ENCODE measurements at regions not wholly inside any gene's neighbourhood (a gene's known extent, or its start where the extent isn't known, plus 50 kb on each side); places are given as distances from the start of the nearest gene placed in this dataset.

- TF ChIP-seq FOS (IDR thresholded peaks at IDR 0.05; ENCODE audit: borderline replicate concordance, insufficient read depth, low read length), result no peak
- TF ChIP-seq MAX (IDR thresholded peaks at IDR 0.05; ENCODE audit: insufficient read depth, insufficient read length), result no peak
- TF ChIP-seq EZH2 (IDR thresholded peaks at IDR 0.05; ENCODE audit: borderline replicate concordance, low read depth, low read length, severe bottlenecking), result no peak
- TF ChIP-seq POLR2A (IDR thresholded peaks at IDR 0.05; ENCODE audit: low read depth, low read length), result no peak
- no peak for TF ChIP-seq CTCF (IDR thresholded peaks at IDR 0.05; ENCODE audit: extremely low read depth in 1 of 2, insufficient read depth in 1 of 2, low read depth in 1 of 2, low read length in 2 of 2)
- TF ChIP-seq POLR2AphosphoS5 (IDR thresholded peaks at IDR 0.05; ENCODE audit: insufficient read depth, low read depth, low read length), result no peak
- TF ChIP-seq MYC (IDR thresholded peaks at IDR 0.05; ENCODE audit: low read depth, low read length), result no peak
- TF ChIP-seq JUN (IDR thresholded peaks at IDR 0.05; ENCODE audit: borderline replicate concordance, insufficient read depth, insufficient read length, low read depth), result no peak
Measured at GRCh38 chr5:8253376-8253775, 384.4 kb downstream of the MTRR start.

Data from endothelial cell of umbilical vein (primary cell).